H54 (cell line): ENCODE measurements at regions not wholly inside any gene's neighbourhood (a gene's known extent, or its start where the extent isn't known, plus 50 kb on each side); places are given as distances from the start of the nearest gene placed in this dataset.

Experiments
- DNase-seq: peaks from one replicate; pipeline ENCODE4 v3.0.0; 2011; ENCODE audit warnings: low spot score, mixed read lengths; ENCODE audit not compliant: insufficient read length
- FAIRE-seq: peaks from 3 replicates; lab custom pipeline; 2011; peaks lifted over from hg19 to GRCh38; lab: Jason Lieb, UNC
- POLR2A ChIP-seq: IDR thresholded peaks from 2 replicates; pipeline ENCODE4 v1.6.1; 2011; ENCODE audit warnings: low read depth, mild to moderate bottlenecking, low read length

DNA sequence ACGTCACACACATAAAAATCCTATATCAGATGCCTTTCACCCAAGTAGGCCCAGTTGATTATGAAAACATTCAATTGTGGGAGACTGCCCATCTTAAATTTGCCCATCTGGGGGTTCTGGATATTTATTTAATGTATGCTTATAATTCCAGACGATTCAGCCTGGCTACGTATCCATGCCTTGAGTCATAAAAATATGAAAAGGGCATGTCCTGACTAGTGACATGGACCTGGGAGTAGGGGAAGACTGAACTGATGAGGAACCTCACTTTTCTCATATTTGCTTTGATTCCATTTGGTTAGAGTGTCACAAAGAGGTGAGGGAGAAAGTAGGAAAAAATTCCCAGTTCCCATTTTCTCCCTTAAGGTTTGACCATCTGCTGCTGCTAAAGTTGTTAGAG is 122.5 kb upstream of the GNAO1 start:
- DNase-seq (no peak), FAIRE-seq (no peak)
- TF ChIP-seq POLR2A = no peak

DNA sequence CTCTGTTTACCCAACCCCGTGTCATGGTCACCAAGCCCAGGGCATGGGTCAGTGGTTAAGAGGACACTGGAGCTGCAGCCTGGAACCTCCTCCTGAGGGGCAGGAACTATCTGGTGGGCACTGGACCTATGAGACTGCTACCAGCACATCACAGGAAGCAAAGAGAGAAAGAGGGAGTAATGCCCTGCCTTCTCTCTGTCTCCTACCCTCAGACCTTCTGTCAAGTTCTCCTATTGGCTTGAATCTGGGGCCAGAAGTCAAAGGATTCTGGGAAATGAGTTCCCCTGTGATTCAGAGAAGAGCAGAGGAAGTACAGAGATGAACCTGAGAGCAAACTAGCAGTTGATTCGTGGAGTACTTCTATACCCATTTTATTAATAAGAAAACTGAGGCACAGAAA is 123.0 kb upstream of the GNAO1 start:
- no peak for TF ChIP-seq POLR2A
- no peak for FAIRE-seq

DNA sequence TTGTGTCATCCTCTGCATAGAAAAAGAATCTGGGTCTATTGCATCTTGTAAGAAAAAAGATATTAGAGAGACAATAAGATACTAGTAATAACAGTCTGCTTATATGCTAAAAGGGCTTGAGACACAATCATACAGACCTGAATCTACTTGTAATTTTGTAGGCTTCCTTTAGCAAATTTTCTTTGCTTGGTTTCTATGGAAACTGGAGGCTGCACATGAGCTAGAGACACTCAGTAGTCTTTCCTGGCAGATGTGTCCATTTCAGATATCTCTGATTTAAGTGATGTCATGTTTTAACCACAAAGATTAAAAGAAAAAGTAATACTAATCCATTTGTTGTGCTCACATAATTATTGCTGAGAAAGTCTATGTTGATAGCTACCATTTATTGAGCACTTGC is 123.9 kb upstream of the GNAO1 start:
- FAIRE-seq (no peak), DNase-seq (no peak)
- no peak for TF ChIP-seq POLR2A

More for the DNA sequence above, 123.0 kb upstream of the GNAO1 start:
- no peak for DNase-seq

DNA sequence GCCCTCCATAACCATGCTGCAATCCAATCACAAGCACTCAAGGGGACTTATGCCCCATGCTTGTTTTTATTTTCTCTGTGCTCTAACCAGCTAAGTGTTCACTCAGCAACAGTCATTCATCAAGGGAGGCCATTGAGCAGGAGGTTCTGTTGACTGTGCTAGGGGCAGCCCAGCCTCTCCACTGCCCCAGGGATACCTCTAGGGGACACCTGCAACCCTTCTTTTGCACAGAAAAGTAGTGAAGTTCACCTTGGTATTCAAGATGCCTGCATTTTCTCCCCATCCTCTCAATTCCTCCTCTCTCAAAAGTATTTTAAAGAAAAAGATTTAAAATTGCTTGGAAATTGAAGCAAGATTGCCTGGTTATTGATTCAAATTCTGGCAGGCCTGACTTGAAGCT is 124.7 kb upstream of the GNAO1 start:
- no peak for TF ChIP-seq POLR2A
- DNase-seq (no peak), FAIRE-seq (no peak)

DNA sequence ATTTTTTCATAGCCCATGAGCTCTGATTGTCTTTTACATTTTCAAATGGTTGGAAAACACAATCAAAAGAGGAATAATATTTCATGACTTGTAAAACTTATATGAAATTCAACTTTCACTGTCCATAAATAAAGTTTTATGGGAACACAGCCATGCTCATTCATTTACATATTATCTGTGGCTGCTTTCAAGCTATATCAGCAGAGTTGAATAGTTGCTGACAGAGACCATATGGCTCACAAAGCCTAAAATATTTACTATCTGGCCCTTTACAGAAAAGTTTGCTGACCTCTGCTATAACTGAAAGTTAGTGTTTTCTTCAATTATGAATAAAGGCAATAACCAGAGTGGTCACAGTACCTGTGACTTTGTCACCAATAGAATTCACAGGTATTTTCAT is 128.2 kb upstream of the GNAO1 start:
- TF ChIP-seq POLR2A = no peak
- DNase-seq (no peak), FAIRE-seq (no peak)

DNA sequence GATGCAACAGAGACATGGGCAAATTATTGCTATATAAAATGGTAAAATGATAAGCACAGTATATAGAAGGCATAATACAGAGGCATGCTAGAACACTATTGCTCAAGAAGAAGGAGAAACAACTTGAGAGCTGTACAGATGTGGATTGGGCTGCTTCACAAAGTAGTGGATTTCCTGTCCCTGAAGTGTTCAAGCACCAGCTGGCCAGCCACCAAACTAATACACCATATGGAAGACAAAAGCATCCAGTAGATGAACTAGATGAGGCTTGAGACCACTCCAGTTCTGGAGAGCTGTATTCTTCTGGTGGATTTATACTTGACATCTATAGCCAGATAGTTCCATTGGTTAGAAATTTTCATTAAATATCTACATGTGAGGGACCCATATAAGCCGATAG is 134.1 kb upstream of the GNAO1 start:
- TF ChIP-seq POLR2A = no peak
- FAIRE-seq = no peak
- no peak for DNase-seq

DNA sequence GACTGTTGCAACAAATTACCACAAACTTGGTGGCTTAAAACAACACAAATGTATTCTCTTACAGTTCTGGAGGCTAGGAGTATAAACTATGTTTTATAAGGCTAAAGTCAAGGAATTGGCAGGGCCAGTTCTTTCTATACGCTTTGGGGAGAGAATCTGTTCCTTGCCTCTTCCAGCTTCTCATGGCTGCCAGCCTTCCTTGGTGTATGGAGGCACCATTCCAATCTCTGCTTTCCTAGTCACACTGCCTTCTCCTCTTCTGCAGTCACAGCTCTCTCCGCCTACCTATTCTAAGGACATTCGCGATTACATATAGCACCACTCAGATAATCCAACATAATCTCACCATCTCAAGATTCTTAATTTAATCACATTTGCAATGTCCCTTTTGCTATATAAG is 140.4 kb upstream of the GNAO1 start:
- TF ChIP-seq POLR2A = no peak
- no peak for FAIRE-seq
- DNase-seq = no peak

DNA sequence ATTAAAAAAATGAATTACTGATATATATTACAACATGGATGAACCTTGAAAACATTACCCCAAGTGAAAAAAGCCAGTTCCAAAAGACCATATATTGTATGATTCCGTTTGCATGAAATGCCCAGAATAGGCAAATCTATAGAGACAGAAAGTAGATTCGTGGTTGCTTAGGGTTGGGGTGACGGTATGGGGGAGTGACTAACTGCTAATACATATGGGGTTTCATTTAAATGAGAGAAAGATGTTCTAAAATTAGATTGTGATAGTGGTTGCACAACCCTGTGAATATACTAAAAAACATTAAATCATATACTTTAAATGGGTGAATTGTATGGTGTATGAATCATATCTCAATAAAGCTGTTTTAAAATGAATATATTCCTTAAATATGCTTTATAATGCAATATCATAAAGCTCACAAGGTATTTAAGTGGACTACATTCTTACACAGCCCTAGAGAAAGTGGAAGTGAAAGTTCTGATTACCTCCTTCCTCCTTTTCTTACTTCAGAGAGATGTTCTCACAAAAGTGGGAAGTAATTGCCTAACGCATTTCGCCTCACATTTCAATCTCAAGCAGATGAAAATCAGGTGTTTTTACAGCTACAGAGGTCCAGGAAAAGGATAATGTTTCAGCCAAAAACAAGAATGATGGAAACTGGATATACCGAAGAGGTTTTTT is 142.7 kb upstream of the GNAO1 start:
- TF ChIP-seq POLR2A = no peak
- FAIRE-seq = no peak
- DNase-seq = no peak

DNA sequence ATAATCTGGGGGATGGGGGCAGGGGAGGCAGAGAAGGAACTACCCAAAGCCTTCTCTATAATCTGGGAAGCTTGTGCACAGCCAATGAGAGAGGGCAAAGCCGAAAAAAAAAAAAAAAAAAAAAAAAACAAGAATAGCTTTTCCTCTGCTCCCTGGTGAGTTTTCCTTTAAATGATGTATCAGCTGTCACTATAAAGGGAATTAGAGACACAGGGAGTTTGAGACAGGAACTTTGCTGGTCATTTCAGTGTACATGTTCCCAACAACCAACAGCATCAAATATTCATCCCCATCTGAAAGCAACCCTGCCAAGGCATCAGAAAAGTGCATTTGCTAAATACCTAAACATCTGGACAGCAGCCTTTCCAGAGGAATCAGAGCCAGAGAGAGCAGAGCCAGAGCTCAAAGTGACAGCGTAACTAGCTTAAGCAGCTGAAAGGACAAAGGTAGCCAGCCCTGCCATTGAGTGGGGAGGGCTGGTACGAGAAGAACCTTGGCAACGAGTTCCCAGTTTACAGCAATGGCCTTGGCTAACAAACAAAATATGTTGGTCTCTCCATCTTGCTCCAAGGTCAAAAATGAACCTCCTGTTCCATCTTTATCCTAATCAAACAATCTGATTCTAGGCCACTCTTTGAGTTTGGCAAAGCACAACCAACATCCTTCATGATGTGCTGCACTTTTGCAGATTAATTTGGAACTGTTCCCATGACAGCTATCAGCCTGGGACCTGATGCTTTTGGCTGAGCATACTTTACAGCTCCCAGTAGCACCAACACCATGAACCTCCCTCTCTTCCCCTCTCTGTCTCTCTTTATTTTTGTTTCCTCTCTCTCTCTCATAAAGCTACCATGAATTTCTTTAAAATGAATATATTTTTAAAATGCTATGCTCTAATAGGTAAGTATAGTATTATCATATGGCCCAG is 143.7 kb upstream of the GNAO1 start:
- FAIRE-seq (no peak), DNase-seq (no peak)

DNA sequence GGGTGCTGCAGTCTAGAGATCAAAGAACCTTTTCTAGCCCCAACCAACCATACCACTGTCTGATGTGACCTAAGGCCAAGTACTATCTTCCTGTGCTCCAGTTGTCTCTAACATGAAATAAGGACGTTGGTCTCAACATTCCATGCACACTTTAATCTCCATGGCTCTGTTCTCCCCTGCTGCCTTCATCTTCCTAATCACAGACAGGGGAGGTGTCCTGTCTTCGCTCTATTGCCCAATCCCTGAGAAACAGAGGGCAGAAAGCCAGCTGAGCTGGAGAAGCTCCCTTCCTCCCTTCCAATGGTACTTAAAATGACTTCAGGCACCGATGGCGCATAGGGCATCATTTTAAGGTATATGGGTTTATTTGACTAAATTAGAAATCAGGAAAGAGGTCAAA is 148.9 kb upstream of the GNAO1 start:
- FAIRE-seq (no peak), DNase-seq (no peak)
- no peak for TF ChIP-seq POLR2A

More for the DNA sequence above, 143.7 kb upstream of the GNAO1 start:
- TF ChIP-seq POLR2A = no peak

DNA sequence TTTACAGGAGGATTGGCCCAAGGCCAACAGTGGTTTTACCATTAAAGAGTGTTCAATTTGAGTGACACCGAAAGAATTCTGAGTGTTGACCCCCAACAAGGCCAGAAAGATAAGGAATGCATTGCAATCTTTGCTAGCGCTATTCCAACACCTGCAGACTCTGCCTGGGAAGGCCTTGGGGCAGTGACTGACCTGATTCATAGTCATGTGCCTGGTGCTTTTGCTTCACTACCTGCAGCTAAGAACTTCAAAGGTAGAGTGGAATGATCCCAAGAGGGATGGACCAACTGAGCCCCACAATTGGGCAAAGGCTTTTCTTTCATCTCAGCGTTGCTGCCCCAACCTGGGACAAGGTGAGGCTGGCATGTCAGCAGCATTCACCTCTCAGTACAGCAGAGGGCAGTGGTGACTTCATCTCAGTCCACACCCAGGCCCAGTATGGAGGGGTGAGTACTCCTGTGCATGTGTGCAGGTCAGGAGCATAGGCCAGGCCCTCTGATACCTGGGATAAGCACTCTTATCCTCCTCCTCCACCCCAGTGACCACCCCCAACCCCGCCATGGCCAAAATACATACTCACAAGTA is 149.6 kb upstream of the GNAO1 start:
- DNase-seq = peak; percentile 9
- no peak for TF ChIP-seq POLR2A
- FAIRE-seq = no peak

DNA sequence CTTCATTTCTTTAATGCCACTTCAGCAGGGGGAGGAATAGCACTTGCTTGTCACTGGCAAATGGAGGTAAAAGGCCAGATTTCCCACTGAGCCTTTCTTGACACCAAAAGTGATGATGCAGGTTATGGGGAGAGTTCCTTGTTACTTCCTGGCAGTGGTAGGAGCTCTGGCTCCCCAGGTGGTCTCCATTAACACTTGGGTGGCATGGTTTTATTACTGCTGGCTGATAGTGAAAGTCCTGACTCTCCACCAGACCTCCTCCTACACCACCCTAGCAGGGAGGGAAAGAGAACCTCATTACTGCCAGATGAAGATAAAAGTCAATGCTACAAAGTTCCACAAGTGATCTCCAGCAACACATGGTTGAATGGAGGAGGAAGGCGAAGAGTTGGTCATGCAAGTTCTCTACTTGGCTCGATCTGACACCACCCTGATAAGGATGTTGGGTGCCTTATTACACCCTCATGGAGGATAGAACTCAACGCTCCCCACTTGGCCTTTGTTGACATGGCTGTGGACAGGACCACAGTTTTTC is 152.7 kb upstream of the GNAO1 start:
- no peak for FAIRE-seq
- DNase-seq = no peak
- no peak for TF ChIP-seq POLR2A

DNA sequence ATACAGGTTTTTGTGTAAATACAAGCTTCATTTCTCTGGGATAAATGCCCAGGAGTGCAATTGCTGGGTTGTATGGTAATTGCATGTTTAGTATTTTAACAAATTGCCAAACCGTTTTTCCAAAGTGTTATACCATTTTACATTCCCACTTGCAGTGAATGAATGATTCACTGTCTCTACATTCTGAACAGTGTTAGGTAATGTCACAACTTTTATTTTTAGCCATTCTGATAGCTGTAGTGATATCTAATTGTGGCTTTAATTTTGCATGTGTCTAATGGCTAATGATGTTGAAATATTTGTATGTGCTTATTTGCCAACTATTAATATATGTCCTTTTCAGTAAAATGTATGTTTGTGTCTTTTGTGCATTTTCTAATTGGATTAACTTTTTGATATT is 156.9 kb upstream of the CES5A start:
- FAIRE-seq = no peak
- no peak for TF ChIP-seq POLR2A

DNA sequence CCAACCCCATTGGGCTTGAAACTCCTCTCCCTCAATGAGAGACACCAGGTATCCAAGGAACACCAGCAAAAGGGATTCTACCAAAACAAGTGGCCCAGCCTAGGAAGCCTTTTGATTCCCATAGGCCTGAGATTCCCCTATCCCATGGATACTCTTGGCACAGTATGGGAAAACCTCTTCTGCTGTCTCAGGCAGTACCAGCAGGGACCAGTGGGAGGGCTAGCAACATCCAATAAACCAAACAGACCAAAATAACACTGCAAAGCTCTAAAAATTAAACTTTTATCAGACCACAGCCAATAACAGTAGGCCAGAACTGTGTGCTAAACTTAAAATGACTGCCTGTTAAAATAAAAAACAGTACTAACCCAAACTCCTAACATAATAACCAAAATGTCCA is 153.9 kb upstream of the CES5A start:
- no peak for TF ChIP-seq POLR2A
- FAIRE-seq (no peak), DNase-seq (no peak)

More for the DNA sequence above, 156.9 kb upstream of the CES5A start:
- DNase-seq = no peak
